ENCODE measurements at regions not wholly inside any gene's neighbourhood (a gene's known extent, or its start where the extent isn't known, plus 50 kb on each side); places are given as distances from the start of the nearest gene placed in this dataset.

DNA sequence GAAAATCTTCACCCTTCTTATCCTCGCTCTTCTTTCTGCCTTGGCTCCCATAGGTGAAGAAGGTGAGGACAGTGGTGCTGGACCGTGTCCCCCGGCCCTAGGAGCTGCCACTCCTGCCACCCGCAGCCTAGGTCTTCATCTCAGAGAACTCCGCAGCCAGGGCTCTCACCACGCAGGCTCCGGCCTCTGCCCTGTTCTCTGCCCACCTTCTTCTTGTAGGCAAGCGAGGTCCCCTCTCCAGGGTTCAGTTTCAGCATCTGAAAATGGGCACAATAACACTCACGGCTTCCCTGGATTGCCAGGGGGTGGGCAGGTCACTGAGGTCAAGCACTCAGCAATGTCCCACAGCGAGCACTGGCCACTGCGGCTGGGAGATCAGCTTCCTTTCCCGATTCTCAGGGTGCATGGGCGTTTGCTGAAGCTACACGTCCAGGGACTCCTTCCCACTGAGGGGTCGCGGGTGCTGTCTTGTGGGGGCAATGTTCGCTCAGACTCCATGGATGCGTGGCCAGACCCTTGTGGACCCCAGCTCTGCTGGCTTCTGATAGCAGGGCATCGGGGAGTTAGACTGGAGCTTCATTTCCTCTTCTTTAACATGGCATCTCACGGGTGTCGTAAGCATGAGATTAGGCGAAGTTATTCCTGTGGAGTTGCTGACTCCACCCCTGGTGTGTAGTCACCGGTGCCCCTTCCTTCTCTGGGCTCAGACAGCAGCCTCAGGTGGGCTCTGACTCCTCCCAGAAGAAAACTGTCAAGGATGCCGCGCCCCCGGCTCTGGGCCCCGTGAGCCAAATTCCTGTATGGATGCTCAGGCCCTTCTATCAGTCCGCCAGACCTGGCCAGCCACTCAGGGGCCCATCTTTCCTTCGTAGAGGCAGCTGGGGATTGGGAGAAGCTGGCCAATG lies 145.1 kb upstream of the IRX2 start:
- CTCF ChIA-PET: no interaction called here
- FAIRE-seq: no peak

DNA sequence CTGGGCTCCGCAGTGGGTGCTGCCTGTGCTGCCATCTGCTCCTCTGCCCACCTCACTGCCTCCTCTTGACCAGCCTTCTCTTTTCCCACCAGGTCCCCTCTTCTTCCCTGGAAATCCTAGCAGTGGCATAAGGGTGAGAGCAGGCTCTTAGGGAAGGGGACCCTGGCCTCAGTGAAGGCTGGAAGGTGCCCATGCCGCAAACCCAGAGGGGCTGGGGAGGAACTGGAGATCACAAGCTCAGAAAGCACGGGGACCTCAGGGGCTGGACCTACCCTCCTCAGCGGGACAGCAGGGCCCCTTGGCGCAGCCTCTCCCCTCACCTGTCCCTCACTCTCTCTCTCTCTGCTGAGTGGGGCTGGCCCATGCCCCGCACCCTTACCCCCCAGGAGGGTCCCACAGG lies 144.4 kb upstream of the IRX2 start:
- TF ChIP-seq MYC (IDR thresholded peaks at IDR 0.05; ENCODE audit: borderline replicate concordance, low read length): no peak
- TF ChIP-seq, protein P1, sequence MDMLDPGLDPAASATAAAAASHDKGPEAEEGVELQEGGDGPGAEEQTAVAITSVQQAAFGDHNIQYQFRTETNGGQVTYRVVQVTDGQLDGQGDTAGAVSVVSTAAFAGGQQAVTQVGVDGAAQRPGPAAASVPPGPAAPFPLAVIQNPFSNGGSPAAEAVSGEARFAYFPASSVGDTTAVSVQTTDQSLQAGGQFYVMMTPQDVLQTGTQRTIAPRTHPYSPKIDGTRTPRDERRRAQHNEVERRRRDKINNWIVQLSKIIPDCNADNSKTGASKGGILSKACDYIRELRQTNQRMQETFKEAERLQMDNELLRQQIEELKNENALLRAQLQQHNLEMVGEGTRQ (IDR thresholded peaks at IDR 0.05): no peak
- no peak for TF ChIP-seq EHMT2 (IDR thresholded peaks at IDR 0.05; ENCODE audit: low read depth)
- no peak for TF ChIP-seq CBX2 (IDR thresholded peaks at IDR 0.05; ENCODE audit: borderline replicate concordance, low read depth)
- TF ChIP-seq NFE2L2 (conservative IDR thresholded peaks at IDR 0.05; ENCODE audit: low read length): no peak
- no peak overlapping the region for H3K4me2 ChIP-seq
- no peak overlapping the region for H3K27ac ChIP-seq
- POLR2A ChIA-PET: no interaction called here
- 29% methylated on average over 6 of the region's 6 CpGs for WGBS (ENCODE audit: missing lambda C conversion rate)
- no peak for ATAC-seq
- H3K4me3 ChIP-seq: no peak overlapping the region
- FAIRE-seq: no peak
- no peak for DNase-seq (ENCODE audit: low read depth in 1 of 2, low spot score in 1 of 2)
- CTCF ChIA-PET: no interaction called here
- H3K9me3 ChIP-seq: no peaks in the 10 kb centered on the region
- no peaks in the 10 kb centered on the region for H3K4me1 ChIP-seq

More for the DNA sequence above, 145.1 kb upstream of the IRX2 start:
- Histone ChIP-seq H3K9me3 (no peaks in the 10 kb centered on the region), H3K27ac (no peak overlapping the region), H3K4me1 (no peaks in the 10 kb centered on the region), H3K4me3 (no peak overlapping the region), H3K4me2 (no peak overlapping the region)
- DNase-seq (ENCODE audit: low read depth in 1 of 2, low spot score in 1 of 2) (no peak), ATAC-seq (no peak)
- TF ChIP-seq, protein P2, sequence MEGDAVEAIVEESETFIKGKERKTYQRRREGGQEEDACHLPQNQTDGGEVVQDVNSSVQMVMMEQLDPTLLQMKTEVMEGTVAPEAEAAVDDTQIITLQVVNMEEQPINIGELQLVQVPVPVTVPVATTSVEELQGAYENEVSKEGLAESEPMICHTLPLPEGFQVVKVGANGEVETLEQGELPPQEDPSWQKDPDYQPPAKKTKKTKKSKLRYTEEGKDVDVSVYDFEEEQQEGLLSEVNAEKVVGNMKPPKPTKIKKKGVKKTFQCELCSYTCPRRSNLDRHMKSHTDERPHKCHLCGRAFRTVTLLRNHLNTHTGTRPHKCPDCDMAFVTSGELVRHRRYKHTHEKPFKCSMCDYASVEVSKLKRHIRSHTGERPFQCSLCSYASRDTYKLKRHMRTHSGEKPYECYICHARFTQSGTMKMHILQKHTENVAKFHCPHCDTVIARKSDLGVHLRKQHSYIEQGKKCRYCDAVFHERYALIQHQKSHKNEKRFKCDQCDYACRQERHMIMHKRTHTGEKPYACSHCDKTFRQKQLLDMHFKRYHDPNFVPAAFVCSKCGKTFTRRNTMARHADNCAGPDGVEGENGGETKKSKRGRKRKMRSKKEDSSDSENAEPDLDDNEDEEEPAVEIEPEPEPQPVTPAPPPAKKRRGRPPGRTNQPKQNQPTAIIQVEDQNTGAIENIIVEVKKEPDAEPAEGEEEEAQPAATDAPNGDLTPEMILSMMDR (IDR thresholded peaks at IDR 0.05): no peak
- TF ChIP-seq, protein P3, sequence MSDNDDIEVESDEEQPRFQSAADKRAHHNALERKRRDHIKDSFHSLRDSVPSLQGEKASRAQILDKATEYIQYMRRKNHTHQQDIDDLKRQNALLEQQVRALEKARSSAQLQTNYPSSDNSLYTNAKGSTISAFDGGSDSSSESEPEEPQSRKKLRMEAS (IDR thresholded peaks at IDR 0.05): no peak
- TF ChIP-seq RCOR1 (IDR thresholded peaks at IDR 0.05; ENCODE audit: low read depth, low read length) (no peak), CHD4 (IDR thresholded peaks at IDR 0.05; ENCODE audit: borderline replicate concordance) (no peak), FOSL2 (IDR thresholded peaks at IDR 0.05) (no peak), FOSL2 (CRISPR knock-in tag; IDR thresholded peaks at IDR 0.05) (no peak), HOXA7 (CRISPR knock-in tag; IDR thresholded peaks at IDR 0.05) (no peak), MYC (IDR thresholded peaks at IDR 0.05; ENCODE audit: borderline replicate concordance, low read length) (no peak)
- POLR2A ChIA-PET: no interaction called here
- WGBS (ENCODE audit: missing lambda C conversion rate): 35% methylated on average over 24 of the region's 29 CpGs

DNA sequence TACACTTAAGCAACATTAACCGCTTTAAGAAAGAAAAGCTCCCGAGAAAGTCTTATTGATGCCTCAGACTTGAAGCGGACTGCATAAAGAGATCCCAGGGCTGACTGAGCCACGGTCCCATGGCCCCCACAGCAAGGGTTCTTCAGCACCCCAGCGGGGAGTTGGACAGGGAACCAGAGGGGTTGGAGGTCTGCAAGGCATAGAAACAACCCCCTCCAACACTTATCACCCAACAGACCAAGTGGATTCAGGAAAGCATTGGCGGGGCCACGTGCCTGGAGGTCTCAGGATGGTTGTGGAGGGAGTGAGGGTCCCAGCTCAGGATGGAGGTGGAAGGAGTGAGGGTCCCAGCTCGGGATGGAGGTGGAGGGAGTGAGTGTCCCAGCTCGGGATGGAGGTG lies 143.7 kb upstream of the IRX2 start:
- ChIA-PET CTCF (no interaction called here), POLR2A (no interaction called here)
- no peak overlapping the region for H3K4me2 ChIP-seq
- H3K4me1 ChIP-seq: no peaks in the 10 kb centered on the region
- ATAC-seq: no peak
- no peak for FAIRE-seq
- H3K9me3 ChIP-seq: no peaks in the 10 kb centered on the region
- DNase-seq (ENCODE audit: low read depth in 1 of 2, low spot score in 1 of 2): no peak
- H3K27ac ChIP-seq: no peak overlapping the region
- H3K4me3 ChIP-seq: no peak overlapping the region
- 20% methylated on average over 8 of the region's 9 CpGs for WGBS (ENCODE audit: missing lambda C conversion rate)
- TF ChIP-seq HEYL (CRISPR knock-in tag; IDR thresholded peaks at IDR 0.05): no peak
- TF ChIP-seq, protein P4, sequence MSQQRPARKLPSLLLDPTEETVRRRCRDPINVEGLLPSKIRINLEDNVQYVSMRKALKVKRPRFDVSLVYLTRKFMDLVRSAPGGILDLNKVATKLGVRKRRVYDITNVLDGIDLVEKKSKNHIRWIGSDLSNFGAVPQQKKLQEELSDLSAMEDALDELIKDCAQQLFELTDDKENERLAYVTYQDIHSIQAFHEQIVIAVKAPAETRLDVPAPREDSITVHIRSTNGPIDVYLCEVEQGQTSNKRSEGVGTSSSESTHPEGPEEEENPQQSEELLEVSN (IDR thresholded peaks at IDR 0.05; ENCODE audit: borderline replicate concordance, low read depth): no peak
- TF ChIP-seq, protein P1 (IDR thresholded peaks at IDR 0.05): no peak
- TF ChIP-seq, protein P5, sequence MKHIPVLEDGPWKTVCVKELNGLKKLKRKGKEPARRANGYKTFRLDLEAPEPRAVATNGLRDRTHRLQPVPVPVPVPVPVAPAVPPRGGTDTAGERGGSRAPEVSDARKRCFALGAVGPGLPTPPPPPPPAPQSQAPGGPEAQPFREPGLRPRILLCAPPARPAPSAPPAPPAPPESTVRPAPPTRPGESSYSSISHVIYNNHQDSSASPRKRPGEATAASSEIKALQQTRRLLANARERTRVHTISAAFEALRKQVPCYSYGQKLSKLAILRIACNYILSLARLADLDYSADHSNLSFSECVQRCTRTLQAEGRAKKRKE (CRISPR knock-in tag; IDR thresholded peaks at IDR 0.05; ENCODE audit: low read depth): no peak
- no peak for TF ChIP-seq TFCP2L1 (CRISPR knock-in tag; IDR thresholded peaks at IDR 0.05)
- TF ChIP-seq CBX8 (IDR thresholded peaks at IDR 0.05): no peak
- TF ChIP-seq, protein P6, sequence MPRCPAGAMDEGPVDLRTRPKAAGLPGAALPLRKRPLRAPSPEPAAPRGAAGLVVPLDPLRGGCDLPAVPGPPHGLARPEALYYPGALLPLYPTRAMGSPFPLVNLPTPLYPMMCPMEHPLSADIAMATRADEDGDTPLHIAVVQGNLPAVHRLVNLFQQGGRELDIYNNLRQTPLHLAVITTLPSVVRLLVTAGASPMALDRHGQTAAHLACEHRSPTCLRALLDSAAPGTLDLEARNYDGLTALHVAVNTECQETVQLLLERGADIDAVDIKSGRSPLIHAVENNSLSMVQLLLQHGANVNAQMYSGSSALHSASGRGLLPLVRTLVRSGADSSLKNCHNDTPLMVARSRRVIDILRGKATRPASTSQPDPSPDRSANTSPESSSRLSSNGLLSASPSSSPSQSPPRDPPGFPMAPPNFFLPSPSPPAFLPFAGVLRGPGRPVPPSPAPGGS (IDR thresholded peaks at IDR 0.05): no peak
- TF ChIP-seq ZC3H11A (IDR thresholded peaks at IDR 0.05): no peak
- TF ChIP-seq TP53 (CRISPR knock-in tag; IDR thresholded peaks at IDR 0.05): no peak
- TF ChIP-seq JUNB (IDR thresholded peaks at IDR 0.05): no peak
- no peak for TF ChIP-seq GATA3 (IDR thresholded peaks at IDR 0.05; ENCODE audit: borderline replicate concordance)
- no peak for TF ChIP-seq EHF (CRISPR knock-in tag; IDR thresholded peaks at IDR 0.05)
- no peak for TF ChIP-seq CHD4 (IDR thresholded peaks at IDR 0.05; ENCODE audit: borderline replicate concordance)
- TF ChIP-seq RARB (CRISPR knock-in tag; IDR thresholded peaks at IDR 0.05): no peak
- TF ChIP-seq JUN (IDR thresholded peaks at IDR 0.05): no peak
- TF ChIP-seq, protein P2 (IDR thresholded peaks at IDR 0.05): no peak

Data from A549 (cell line).